A549 (cell line): ENCODE measurements at regions not wholly inside any gene's neighbourhood (a gene's known extent, or its start where the extent isn't known, plus 50 kb on each side); places are given as distances from the start of the nearest gene placed in this dataset.

Experiments used
- BHLHE40 ChIP-seq: IDR thresholded peaks from 2 replicates; pipeline ENCODE4 v1.6.1; 2012; ENCODE audit warnings: low read depth, low read length, inconsistent platforms
- CBX2 ChIP-seq: fragments of 200-600 bp; sonication (generic); IDR thresholded peaks from 2 replicates; pipeline ENCODE4 v1.6.1; 2016; ENCODE audit warnings: low read depth, mild to moderate bottlenecking, borderline replicate concordance
- CEBPB ChIP-seq, 2 experiments: fragments of >200 bp in 1 of 2; sonication (Bioruptor Twin) in 1 of 2; formaldehyde crosslinking in 1 of 2; IDR thresholded peaks; 2 replicates each; pipeline ENCODE4 v1.6.1; 2012 to 2016
- EP300 ChIP-seq, 2 experiments: fragments of >200 bp; sonication (Bioruptor Twin); formaldehyde crosslinking; IDR thresholded peaks; 2 replicates in 1 of 2; 3 replicates in 1 of 2; pipeline ENCODE4 v1.6.1; 2016 to 2017
- FOSL2 ChIP-seq, 2 experiments: fragments of 450-650 bp in 1 of 2; fragments of >200 bp in 1 of 2; sonication (Bioruptor Twin) in 1 of 2; formaldehyde crosslinking; IDR thresholded peaks; 2 replicates each; pipeline versions ENCODE4 v1.5.0 to v1.6.1; 2016 to 2020; ENCODE audit warnings: mild to moderate bottlenecking in 1 of 2, moderate library complexity in 1 of 2
- POLR2A ChIP-seq: IDR thresholded peaks from 2 replicates; pipeline ENCODE4 v1.6.1; 2012; ENCODE audit warnings: mild to moderate bottlenecking, low read length
- RARB ChIP-seq: fragments of 250-450 bp; sonication (Bioruptor Pico); IDR thresholded peaks from 2 replicates; pipeline ENCODE4 v1.8.0; 2021; ENCODE audit warnings: mild to moderate bottlenecking, moderate library complexity
- RNF2 ChIP-seq: fragments of 200-600 bp; sonication (generic); IDR thresholded peaks from 2 replicates; pipeline ENCODE4 v1.6.1; 2016; ENCODE audit warnings: low read depth, mild to moderate bottlenecking, antibody characterized with exemption, moderate library complexity, borderline replicate concordance
- TF ChIP-seq, protein P1 (sequence below): fragments of 450-650 bp; IDR thresholded peaks from 2 replicates; pipeline ENCODE4 v1.6.1; 2014; ENCODE audit warnings: antibody characterized with exemption
- TF ChIP-seq, protein P2 (sequence below): fragments of >200 bp; sonication (Bioruptor Twin); formaldehyde crosslinking; IDR thresholded peaks from 3 replicates; pipeline ENCODE4 v1.5.1; 2016
- TF ChIP-seq, protein P3 (sequence below): fragments of >200 bp; sonication (Bioruptor Twin); formaldehyde crosslinking; IDR thresholded peaks from 2 replicates; pipeline ENCODE4 v1.6.1; 2016
- TF ChIP-seq, protein P4 (sequence below): fragments of 150-350 bp; IDR thresholded peaks from 2 replicates; pipeline ENCODE4 v1.6.1; 2014; ENCODE audit warnings: low read depth, mild to moderate bottlenecking, low read length
- TF ChIP-seq, protein P5 (sequence below): fragments of >200 bp; sonication (Bioruptor Twin); formaldehyde crosslinking; IDR thresholded peaks from 3 replicates; pipeline ENCODE4 v1.6.1; 2016

DNA sequence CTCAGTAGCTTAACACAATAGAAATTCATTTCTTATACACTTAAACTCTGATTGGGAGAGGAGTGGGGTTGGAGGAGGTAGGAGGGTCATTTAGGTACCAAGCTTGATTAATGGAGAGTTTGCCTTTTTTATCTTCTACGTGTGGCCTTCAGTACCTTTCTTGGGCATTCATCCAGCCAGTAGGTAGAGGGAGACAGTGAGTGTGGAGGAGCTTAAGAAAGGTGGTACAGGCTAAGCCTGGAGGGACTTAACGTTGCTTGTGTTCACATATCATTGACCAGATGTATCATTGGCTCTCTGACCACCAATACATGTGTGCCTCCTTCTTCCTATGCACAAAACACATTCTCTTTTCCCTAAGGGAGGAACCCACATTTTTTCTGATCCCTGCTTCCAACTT, 232.9 kb upstream of the CRY1 start:
- TF ChIP-seq RNF2 (no peak), CBX2 (no peak), EP300 (IDR thresholded peaks at IDR 0.05) (no peak), FOSL2 (IDR thresholded peaks at IDR 0.05) (no peak), FOSL2 (CRISPR knock-in tag; IDR thresholded peaks at IDR 0.05) (no peak), BHLHE40 (no peak), CEBPB (IDR thresholded peaks at IDR 0.05) (no peak), RARB (CRISPR knock-in tag) (no peak), POLR2A (no peak)
- TF ChIP-seq, protein P1, sequence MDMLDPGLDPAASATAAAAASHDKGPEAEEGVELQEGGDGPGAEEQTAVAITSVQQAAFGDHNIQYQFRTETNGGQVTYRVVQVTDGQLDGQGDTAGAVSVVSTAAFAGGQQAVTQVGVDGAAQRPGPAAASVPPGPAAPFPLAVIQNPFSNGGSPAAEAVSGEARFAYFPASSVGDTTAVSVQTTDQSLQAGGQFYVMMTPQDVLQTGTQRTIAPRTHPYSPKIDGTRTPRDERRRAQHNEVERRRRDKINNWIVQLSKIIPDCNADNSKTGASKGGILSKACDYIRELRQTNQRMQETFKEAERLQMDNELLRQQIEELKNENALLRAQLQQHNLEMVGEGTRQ: no peak
- TF ChIP-seq, protein P2, sequence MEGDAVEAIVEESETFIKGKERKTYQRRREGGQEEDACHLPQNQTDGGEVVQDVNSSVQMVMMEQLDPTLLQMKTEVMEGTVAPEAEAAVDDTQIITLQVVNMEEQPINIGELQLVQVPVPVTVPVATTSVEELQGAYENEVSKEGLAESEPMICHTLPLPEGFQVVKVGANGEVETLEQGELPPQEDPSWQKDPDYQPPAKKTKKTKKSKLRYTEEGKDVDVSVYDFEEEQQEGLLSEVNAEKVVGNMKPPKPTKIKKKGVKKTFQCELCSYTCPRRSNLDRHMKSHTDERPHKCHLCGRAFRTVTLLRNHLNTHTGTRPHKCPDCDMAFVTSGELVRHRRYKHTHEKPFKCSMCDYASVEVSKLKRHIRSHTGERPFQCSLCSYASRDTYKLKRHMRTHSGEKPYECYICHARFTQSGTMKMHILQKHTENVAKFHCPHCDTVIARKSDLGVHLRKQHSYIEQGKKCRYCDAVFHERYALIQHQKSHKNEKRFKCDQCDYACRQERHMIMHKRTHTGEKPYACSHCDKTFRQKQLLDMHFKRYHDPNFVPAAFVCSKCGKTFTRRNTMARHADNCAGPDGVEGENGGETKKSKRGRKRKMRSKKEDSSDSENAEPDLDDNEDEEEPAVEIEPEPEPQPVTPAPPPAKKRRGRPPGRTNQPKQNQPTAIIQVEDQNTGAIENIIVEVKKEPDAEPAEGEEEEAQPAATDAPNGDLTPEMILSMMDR: peak; percentile 14; the same call in 1 of the 3 replicates
- TF ChIP-seq, protein P3, sequence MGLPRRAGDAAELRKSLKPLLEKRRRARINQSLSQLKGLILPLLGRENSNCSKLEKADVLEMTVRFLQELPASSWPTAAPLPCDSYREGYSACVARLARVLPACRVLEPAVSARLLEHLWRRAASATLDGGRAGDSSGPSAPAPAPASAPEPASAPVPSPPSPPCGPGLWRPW: no peak
- TF ChIP-seq, protein P4, sequence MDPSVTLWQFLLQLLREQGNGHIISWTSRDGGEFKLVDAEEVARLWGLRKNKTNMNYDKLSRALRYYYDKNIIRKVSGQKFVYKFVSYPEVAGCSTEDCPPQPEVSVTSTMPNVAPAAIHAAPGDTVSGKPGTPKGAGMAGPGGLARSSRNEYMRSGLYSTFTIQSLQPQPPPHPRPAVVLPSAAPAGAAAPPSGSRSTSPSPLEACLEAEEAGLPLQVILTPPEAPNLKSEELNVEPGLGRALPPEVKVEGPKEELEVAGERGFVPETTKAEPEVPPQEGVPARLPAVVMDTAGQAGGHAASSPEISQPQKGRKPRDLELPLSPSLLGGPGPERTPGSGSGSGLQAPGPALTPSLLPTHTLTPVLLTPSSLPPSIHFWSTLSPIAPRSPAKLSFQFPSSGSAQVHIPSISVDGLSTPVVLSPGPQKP: no peak
- TF ChIP-seq, protein P5, sequence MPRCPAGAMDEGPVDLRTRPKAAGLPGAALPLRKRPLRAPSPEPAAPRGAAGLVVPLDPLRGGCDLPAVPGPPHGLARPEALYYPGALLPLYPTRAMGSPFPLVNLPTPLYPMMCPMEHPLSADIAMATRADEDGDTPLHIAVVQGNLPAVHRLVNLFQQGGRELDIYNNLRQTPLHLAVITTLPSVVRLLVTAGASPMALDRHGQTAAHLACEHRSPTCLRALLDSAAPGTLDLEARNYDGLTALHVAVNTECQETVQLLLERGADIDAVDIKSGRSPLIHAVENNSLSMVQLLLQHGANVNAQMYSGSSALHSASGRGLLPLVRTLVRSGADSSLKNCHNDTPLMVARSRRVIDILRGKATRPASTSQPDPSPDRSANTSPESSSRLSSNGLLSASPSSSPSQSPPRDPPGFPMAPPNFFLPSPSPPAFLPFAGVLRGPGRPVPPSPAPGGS: no peak
